ENCODE measurements at regions not wholly inside any gene's neighbourhood (a gene's known extent, or its start where the extent isn't known, plus 50 kb on each side); places are given as distances from the start of the nearest gene placed in this dataset.

DNA sequence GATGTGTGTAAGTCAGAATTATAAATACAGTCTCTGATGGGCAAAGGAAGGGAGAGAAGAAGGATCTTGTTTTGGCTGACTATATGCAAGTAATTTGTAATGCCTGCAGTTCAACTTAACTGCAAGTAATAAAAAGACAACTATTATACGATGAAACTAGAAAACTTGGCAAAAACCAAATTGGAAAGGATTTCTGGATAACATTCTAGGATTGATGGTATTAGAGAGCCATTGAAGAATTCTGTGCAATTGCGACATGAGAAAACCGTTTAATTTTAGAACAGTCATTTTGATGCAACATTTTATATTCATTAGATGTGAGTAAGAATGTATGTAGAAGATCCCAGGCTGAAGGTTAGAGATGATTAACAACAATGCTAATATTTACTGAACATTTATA lies 1334.1 kb downstream of the EFNB2 start:
- TF ChIP-seq EP300 (IDR thresholded peaks at IDR 0.05), result no peak
- TF ChIP-seq, protein P1, sequence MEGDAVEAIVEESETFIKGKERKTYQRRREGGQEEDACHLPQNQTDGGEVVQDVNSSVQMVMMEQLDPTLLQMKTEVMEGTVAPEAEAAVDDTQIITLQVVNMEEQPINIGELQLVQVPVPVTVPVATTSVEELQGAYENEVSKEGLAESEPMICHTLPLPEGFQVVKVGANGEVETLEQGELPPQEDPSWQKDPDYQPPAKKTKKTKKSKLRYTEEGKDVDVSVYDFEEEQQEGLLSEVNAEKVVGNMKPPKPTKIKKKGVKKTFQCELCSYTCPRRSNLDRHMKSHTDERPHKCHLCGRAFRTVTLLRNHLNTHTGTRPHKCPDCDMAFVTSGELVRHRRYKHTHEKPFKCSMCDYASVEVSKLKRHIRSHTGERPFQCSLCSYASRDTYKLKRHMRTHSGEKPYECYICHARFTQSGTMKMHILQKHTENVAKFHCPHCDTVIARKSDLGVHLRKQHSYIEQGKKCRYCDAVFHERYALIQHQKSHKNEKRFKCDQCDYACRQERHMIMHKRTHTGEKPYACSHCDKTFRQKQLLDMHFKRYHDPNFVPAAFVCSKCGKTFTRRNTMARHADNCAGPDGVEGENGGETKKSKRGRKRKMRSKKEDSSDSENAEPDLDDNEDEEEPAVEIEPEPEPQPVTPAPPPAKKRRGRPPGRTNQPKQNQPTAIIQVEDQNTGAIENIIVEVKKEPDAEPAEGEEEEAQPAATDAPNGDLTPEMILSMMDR (IDR thresholded peaks at IDR 0.05), result no peak
- no peak for TF ChIP-seq POLR2AphosphoS5 (IDR thresholded peaks at IDR 0.05)
- TF ChIP-seq POLR2A (IDR thresholded peaks at IDR 0.05; ENCODE audit: low read depth), result no peak

Data from esophagus muscularis mucosa (tissue), 4 donors.